Activated CD4-positive, alpha-beta T cell treated with anti-CD3 and anti-CD28 coated beads, Interleukin-2, Interleukin-4, amounts not matched to agents 100 ng/mL and 50 ng/mL, durations not matched to agents 16 hours and 8 hours (primary cell): ENCODE measurements at regions not wholly inside any gene's neighbourhood (a gene's known extent, or its start where the extent isn't known, plus 50 kb on each side); places are given as distances from the start of the nearest gene placed in this dataset.

Experiments used
- DNase-seq: peaks from one replicate; pipeline ENCODE4 v3.0.0-alpha.2; 2020; ENCODE audit warnings: low spot score

GRCh38 chr22:49437356-49437755, 390.3 kb downstream of the BRD1 start:
- DNase-seq = no peak

GRCh38 chr22:49436056-49436455, 391.6 kb downstream of the BRD1 start:
- no peak for DNase-seq

- DNase-seq = no peak
Observed at GRCh38 chr22:49435596-49435995, 392.1 kb downstream of the BRD1 start.

- peak; percentile 1 for DNase-seq
Observed at GRCh38 chr22:49433717-49434611, 393.7 kb downstream of the BRD1 start.

- no peak for DNase-seq
Observed at GRCh38 chr22:49432897-49433443, 394.7 kb downstream of the BRD1 start.

GRCh38 chr22:49432211-49432896, 395.3 kb downstream of the BRD1 start:
- no peak for DNase-seq

GRCh38 chr22:49431551-49431950, 396.1 kb downstream of the BRD1 start:
- no peak for DNase-seq

- no peak for DNase-seq
Observed at GRCh38 chr22:49429066-49429465, 398.6 kb downstream of the BRD1 start.

- DNase-seq = no peak
Observed at GRCh38 chr22:49427941-49428340, 399.7 kb downstream of the BRD1 start.

- no peak for DNase-seq
Observed at GRCh38 chr22:49427341-49427740, 400.3 kb downstream of the BRD1 start.

- DNase-seq = no peak
Observed at GRCh38 chr22:49426618-49427266, 400.9 kb downstream of the BRD1 start.

- no peak for DNase-seq
Observed at GRCh38 chr22:49426098-49426497, 401.6 kb downstream of the BRD1 start.

GRCh38 chr22:49425356-49425755, 402.3 kb downstream of the BRD1 start:
- no peak for DNase-seq

GRCh38 chr22:49424893-49425270, 402.8 kb downstream of the BRD1 start:
- no peak for DNase-seq

- DNase-seq = no peak
Observed at GRCh38 chr22:49423125-49423650, 404.5 kb downstream of the BRD1 start.

GRCh38 chr22:49422701-49423100, 405.0 kb downstream of the BRD1 start:
- DNase-seq = no peak

- DNase-seq = no peak
Observed at GRCh38 chr22:49420651-49421050, 407.0 kb downstream of the BRD1 start.

- no peak for DNase-seq
Observed at GRCh38 chr22:49419661-49420060, 408.0 kb downstream of the BRD1 start.

GRCh38 chr22:49418943-49419342, 408.7 kb downstream of the BRD1 start:
- no peak for DNase-seq

GRCh38 chr22:49418341-49418894, 409.3 kb downstream of the BRD1 start:
- DNase-seq = no peak

- DNase-seq = no peak
Observed at GRCh38 chr22:49417833-49418232, 409.8 kb downstream of the BRD1 start.

- no peak for DNase-seq
Observed at GRCh38 chr22:49417326-49417725, 410.3 kb downstream of the BRD1 start.
